Fibroblast of lung (primary cell): ENCODE measurements at regions not wholly inside any gene's neighbourhood (a gene's known extent, or its start where the extent isn't known, plus 50 kb on each side); places are given as distances from the start of the nearest gene placed in this dataset.

Source experiments
- DNase-seq, 2 donors: peaks; one replicate each; pipeline versions ENCODE4 v3.0.0 to v3.0.0-alpha.2; 2010; ENCODE audit warnings: low read depth in 2 of 2
- H2AFZ ChIP-seq: 2 replicates; pipeline ENCODE4 v1.5.1; 2012; ENCODE audit warnings: low read length, control low read depth, inconsistent platforms
- H3K27ac ChIP-seq: 2 replicates; pipeline ENCODE4 v1.5.1; 2011; ENCODE audit warnings: low read length, control low read depth; ENCODE audit not compliant: insufficient read depth
- H3K27me3 ChIP-seq: 2 replicates; pipeline ENCODE4 v1.5.1; 2011; ENCODE audit warnings: mild to moderate bottlenecking, low read length; ENCODE audit not compliant: control insufficient read depth, insufficient read depth
- H3K36me3 ChIP-seq: 2 replicates; pipeline ENCODE4 v1.5.1; 2011; ENCODE audit warnings: low read length; ENCODE audit not compliant: control insufficient read depth, insufficient read depth
- H3K4me1 ChIP-seq: 2 replicates; pipeline ENCODE4 v1.5.1; 2011; ENCODE audit warnings: low read length; ENCODE audit not compliant: control insufficient read depth, insufficient read depth; ENCODE audit errors: extremely low read depth
- H3K4me2 ChIP-seq: 2 replicates; pipeline ENCODE4 v1.5.1; 2011; ENCODE audit warnings: low read length, control low read depth; ENCODE audit not compliant: insufficient read depth; ENCODE audit errors: extremely low read depth
- H3K4me3 ChIP-seq, 4 experiments: fragments of 200-600 bp in 1 of 4; sonication (generic) in 1 of 4; replicated peaks in 1 of 4; 2 replicates each; pipeline ENCODE4 v1.5.1; 2011 to 2016; ENCODE audit warnings: low read length in 4 of 4, low read depth in 3 of 4, mild to moderate bottlenecking in 3 of 4, control low read depth in 2 of 4, inconsistent platforms in 1 of 4, mixed read lengths in 1 of 4; ENCODE audit not compliant: insufficient read depth in 1 of 4; ENCODE audit errors: control extremely low read depth in 1 of 4
- H3K79me2 ChIP-seq: 2 replicates; pipeline ENCODE4 v1.5.1; 2012; ENCODE audit warnings: mild to moderate bottlenecking, low read length, inconsistent platforms; ENCODE audit not compliant: control insufficient read depth, insufficient read depth
- H3K9ac ChIP-seq: 2 replicates; pipeline ENCODE4 v1.5.1; 2011; ENCODE audit warnings: mild to moderate bottlenecking, low read length, control low read depth; ENCODE audit not compliant: insufficient read depth
- H3K9me3 ChIP-seq: 2 replicates; pipeline ENCODE4 v1.5.1; 2012; ENCODE audit warnings: low read depth, low read length; ENCODE audit not compliant: control insufficient read depth, insufficient read depth
- H4K20me1 ChIP-seq: 2 replicates; pipeline ENCODE4 v1.5.1; 2011; ENCODE audit warnings: low read length; ENCODE audit not compliant: control insufficient read depth, insufficient read depth; ENCODE audit errors: extremely low read depth
- CTCF ChIP-seq, 2 donors: IDR thresholded peaks in 1 of 2; conservative IDR thresholded peaks in 1 of 2; 1 replicate in 1 of 2; 2 replicates in 1 of 2; pipeline ENCODE4 v1.5.1; 2011 to 2012; ENCODE audit warnings: low read length in 2 of 2, control low read depth in 1 of 2, inconsistent platforms in 1 of 2, low read depth in 1 of 2, mild to moderate bottlenecking in 1 of 2
- EZH2 ChIP-seq: IDR thresholded peaks from 2 replicates; pipeline ENCODE4 v1.5.1; 2012; ENCODE audit warnings: low read length, control low read depth, mild to moderate bottlenecking; ENCODE audit errors: missing control alignments

GRCh38 chr1:78408810-78409209 is 82.0 kb upstream of the PTGFR start:
- H4K20me1 ChIP-seq, result no peaks in the 10 kb centered on the region
- H3K27me3 ChIP-seq, result no peaks in the 10 kb centered on the region
- H3K79me2 ChIP-seq, result no peaks in the 10 kb centered on the region
- no peak overlapping the region for H3K27ac ChIP-seq
- no peak overlapping the region for H3K4me3 ChIP-seq
- H3K4me2 ChIP-seq, result no peak overlapping the region
- H3K9ac ChIP-seq, result no peak overlapping the region
- H3K9me3 ChIP-seq, result no peaks in the 10 kb centered on the region
- TF ChIP-seq CTCF (conservative IDR thresholded peaks at IDR 0.05 in 1 of 2, IDR thresholded peaks at IDR 0.05 in 1 of 2; ENCODE audit: low read depth in 1 of 2, low read length in 2 of 2), result no peak
- no peak for TF ChIP-seq EZH2
- DNase-seq, result peak in 1 of 2 donors; percentile 25
- H3K4me1 ChIP-seq, result no peaks in the 10 kb centered on the region
- H2AFZ ChIP-seq, result no peak overlapping the region
- no peaks in the 10 kb centered on the region for H3K36me3 ChIP-seq

- H3K4me3 ChIP-seq, result no peak overlapping the region
- no peak overlapping the region for H2AFZ ChIP-seq
- H3K79me2 ChIP-seq, result no peaks in the 10 kb centered on the region
- H3K9ac ChIP-seq, result no peak overlapping the region
- H3K9me3 ChIP-seq, result no peaks in the 10 kb centered on the region
- no peaks in the 10 kb centered on the region for H3K27me3 ChIP-seq
- no peaks in the 10 kb centered on the region for H4K20me1 ChIP-seq
- no peak overlapping the region for H3K4me2 ChIP-seq
- H3K36me3 ChIP-seq, result no peaks in the 10 kb centered on the region
- TF ChIP-seq CTCF (conservative IDR thresholded peaks at IDR 0.05 in 1 of 2, IDR thresholded peaks at IDR 0.05 in 1 of 2; ENCODE audit: low read depth in 1 of 2, low read length in 2 of 2) (no peak), EZH2 (no peak)
- no peak overlapping the region for H3K27ac ChIP-seq
- no peaks in the 10 kb centered on the region for H3K4me1 ChIP-seq
- DNase-seq, result peak in 1 of 2 donors; percentile 23
These were observed 80.1 kb upstream of the PTGFR start for GRCh38 chr1:78410643-78411042.

DNA sequence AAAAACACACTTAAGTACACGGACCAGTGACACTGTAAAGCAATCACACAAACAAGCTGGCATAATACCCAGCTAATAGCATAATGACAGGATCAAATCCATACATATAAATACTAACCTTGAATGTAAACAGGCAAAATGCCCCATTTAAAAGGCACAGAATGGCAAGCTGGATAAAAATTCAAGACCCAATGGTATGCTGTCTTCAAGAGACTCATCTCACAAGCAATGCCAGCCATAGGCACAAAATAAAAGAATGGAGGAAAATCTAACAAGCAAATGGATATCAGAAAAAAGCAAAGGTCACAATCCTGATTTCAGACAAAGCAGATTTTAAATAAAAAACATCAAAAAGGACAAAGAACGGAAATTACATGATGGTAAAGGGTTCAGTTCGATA is 79.1 kb upstream of the PTGFR start:
- no peak for DNase-seq
- Histone ChIP-seq H3K4me1 (no peaks in the 10 kb centered on the region), H3K4me2 (no peak overlapping the region), H3K9ac (no peak overlapping the region), H3K4me3 (no peak overlapping the region), H3K9me3 (no peaks in the 10 kb centered on the region), H3K27ac (no peak overlapping the region), H3K27me3 (no peaks in the 10 kb centered on the region), H3K79me2 (no peaks in the 10 kb centered on the region), H4K20me1 (no peaks in the 10 kb centered on the region), H2AFZ (no peak overlapping the region), H3K36me3 (no peaks in the 10 kb centered on the region)
- TF ChIP-seq CTCF (conservative IDR thresholded peaks at IDR 0.05 in 1 of 2, IDR thresholded peaks at IDR 0.05 in 1 of 2; ENCODE audit: low read depth in 1 of 2, low read length in 2 of 2) (no peak), EZH2 (no peak)
